Glutamatergic neuron (in vitro differentiated cells): ENCODE measurements at regions not wholly inside any gene's neighbourhood (a gene's known extent, or its start where the extent isn't known, plus 50 kb on each side); places are given as distances from the start of the nearest gene placed in this dataset.
"Not testable (repeated sequence)": the region's sequence is repeated elsewhere in the genome, so short reads cannot be mapped to it uniquely, and the experiment has no call there.

Experiments
- DNase-seq: peaks from one replicate; pipeline ENCODE4 v3.0.0; 2022
- H3K27ac Mint-ChIP-seq: one replicate; pipeline ENCODE4 v1.8.0; 2020; ENCODE audit warnings: mild to moderate bottlenecking, mixed read lengths, inconsistent platforms; ENCODE audit not compliant: unreplicated experiment
- H3K27me3 Mint-ChIP-seq: one replicate; pipeline ENCODE4 v1.8.0; 2020; ENCODE audit warnings: mild to moderate bottlenecking, moderate library complexity, mixed read lengths, inconsistent platforms; ENCODE audit not compliant: unreplicated experiment
- H3K36me3 Mint-ChIP-seq: one replicate; pipeline ENCODE4 v1.8.0; 2020; ENCODE audit warnings: mild to moderate bottlenecking, mixed read lengths, inconsistent platforms; ENCODE audit not compliant: unreplicated experiment
- H3K4me1 Mint-ChIP-seq: one replicate; pipeline ENCODE4 v1.8.0; 2020; ENCODE audit warnings: mild to moderate bottlenecking, low read depth, mixed read lengths, inconsistent platforms; ENCODE audit not compliant: unreplicated experiment
- H3K4me3 Mint-ChIP-seq: one replicate; pipeline ENCODE4 v1.8.0; 2020; ENCODE audit warnings: mild to moderate bottlenecking, mixed read lengths, inconsistent platforms; ENCODE audit not compliant: unreplicated experiment
- H3K9me3 Mint-ChIP-seq: one replicate; pipeline ENCODE4 v1.8.0; 2020; ENCODE audit warnings: mild to moderate bottlenecking, moderate library complexity, mixed read lengths, inconsistent platforms; ENCODE audit not compliant: unreplicated experiment
- TF ChIP-seq, protein P1 (sequence below): fragments of 200-600 bp; sonication (generic); IDR thresholded peaks from one replicate; pipeline ENCODE4 v1.5.0; 2021; ENCODE audit not compliant: partially characterized antibody, unreplicated experiment

DNA sequence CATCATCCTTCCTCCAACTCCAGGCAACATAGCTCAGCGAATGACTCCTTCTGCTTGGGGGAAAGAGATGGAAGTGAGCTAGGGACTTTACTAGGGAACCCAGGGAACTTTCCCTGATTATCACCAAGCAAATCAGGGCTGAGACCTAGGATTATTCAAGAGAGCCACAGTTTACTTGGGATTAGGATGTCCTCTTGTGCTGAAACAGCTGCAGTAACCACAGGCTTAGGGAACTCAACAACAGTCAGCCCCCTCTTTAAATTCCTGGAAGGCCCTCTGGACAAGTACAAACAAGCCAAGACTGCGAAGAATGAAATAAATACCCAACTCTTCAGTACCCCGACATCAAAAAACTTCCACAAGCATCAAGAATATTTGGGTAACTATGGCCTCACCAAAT is 700.9 kb downstream of the COL12A1 start:
- peaks cover 6% of the 10 kb centered on the region for H3K9me3 Mint-ChIP-seq

DNA sequence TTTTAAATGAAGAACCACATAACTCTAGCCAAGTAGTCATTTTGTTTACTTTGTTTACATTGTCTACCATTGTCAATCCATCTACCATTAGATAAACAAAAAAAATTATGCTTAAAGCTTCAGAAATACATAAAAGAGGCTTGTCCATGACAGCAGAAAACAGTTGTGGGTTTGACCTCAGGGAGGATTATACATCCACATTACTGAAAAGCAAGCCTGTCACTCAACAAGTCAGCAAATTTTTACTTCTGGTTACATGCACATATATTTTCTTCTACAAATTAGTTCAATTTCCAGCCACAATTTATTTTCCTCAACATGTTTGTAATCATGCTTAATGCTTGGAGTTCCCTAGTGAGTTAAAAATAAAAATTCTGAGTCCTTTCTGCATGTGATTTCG is 713.3 kb downstream of the COL12A1 start:
- TF ChIP-seq, protein P1, sequence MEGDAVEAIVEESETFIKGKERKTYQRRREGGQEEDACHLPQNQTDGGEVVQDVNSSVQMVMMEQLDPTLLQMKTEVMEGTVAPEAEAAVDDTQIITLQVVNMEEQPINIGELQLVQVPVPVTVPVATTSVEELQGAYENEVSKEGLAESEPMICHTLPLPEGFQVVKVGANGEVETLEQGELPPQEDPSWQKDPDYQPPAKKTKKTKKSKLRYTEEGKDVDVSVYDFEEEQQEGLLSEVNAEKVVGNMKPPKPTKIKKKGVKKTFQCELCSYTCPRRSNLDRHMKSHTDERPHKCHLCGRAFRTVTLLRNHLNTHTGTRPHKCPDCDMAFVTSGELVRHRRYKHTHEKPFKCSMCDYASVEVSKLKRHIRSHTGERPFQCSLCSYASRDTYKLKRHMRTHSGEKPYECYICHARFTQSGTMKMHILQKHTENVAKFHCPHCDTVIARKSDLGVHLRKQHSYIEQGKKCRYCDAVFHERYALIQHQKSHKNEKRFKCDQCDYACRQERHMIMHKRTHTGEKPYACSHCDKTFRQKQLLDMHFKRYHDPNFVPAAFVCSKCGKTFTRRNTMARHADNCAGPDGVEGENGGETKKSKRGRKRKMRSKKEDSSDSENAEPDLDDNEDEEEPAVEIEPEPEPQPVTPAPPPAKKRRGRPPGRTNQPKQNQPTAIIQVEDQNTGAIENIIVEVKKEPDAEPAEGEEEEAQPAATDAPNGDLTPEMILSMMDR = no peak
- Mint-ChIP-seq H3K27ac (no peak overlapping the region), H3K36me3 (no peaks in the 10 kb centered on the region), H3K4me1 (peaks cover 2% of the 10 kb centered on the region), H3K9me3 (no peaks in the 10 kb centered on the region), H3K27me3 (peaks cover 5% of the 10 kb centered on the region), H3K4me3 (no peak overlapping the region)
- no peak for DNase-seq

More for the DNA sequence above, 700.9 kb downstream of the COL12A1 start:
- TF ChIP-seq, protein P1 = no peak
- H3K4me1 Mint-ChIP-seq = no peaks in the 10 kb centered on the region
- no peak for DNase-seq
- peaks cover 10% of the 10 kb centered on the region for H3K36me3 Mint-ChIP-seq
- peaks cover 2% of the 10 kb centered on the region for H3K27me3 Mint-ChIP-seq
- H3K27ac Mint-ChIP-seq = no peak overlapping the region
- no peak overlapping the region for H3K4me3 Mint-ChIP-seq

DNA sequence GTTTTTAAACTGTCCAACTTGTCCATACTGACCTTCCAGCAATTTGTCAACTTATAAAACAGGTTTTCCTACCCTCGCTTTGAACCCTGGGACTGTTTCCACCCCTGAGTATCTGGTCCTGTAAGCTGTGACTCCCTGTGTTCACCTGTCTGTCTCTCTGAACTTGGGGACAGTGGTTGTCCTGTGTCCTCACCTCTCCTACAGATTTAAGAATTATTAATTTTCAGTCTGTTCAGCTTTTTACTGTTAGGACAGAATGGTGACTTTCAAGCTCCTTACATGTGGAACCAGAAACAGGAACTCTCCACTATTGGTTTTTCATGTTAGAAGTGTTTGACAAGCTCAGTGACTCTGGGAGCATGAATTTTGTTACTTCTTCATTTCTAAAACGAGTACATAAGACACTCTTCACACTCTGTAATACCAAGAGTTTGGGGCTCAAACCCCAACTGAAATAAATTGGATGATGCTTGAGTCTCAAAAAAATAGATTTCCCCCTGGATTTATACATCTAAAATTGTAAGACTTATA is 713.9 kb downstream of the COL12A1 start:
- no peak overlapping the region for H3K4me3 Mint-ChIP-seq
- H3K27me3 Mint-ChIP-seq = peaks cover 5% of the 10 kb centered on the region
- TF ChIP-seq, protein P1 = no peak
- DNase-seq = no peak
- H3K4me1 Mint-ChIP-seq = peaks cover 2% of the 10 kb centered on the region
- no peaks in the 10 kb centered on the region for H3K9me3 Mint-ChIP-seq
- no peaks in the 10 kb centered on the region for H3K36me3 Mint-ChIP-seq
- no peak overlapping the region for H3K27ac Mint-ChIP-seq

DNA sequence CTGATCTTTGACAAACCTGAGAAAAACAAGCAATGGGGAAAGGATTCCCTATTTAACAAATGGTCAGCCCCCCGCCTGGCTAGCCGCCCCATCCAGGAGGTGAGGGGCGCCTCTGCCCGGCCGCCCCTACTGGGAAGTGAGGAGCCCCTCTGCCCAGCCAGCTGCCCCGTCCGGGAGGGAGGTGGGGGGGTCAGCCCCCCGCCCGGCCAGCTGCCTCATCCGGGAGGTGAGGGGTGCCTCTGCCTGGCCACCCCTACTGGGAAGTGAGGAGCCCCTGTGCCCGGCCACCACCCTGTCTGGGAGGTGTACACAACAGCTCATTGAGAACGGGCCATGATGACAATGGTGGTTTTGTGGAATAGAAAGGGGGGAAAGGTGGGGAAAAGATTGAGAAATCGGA is 717.1 kb downstream of the COL12A1 start:
- H3K27me3 Mint-ChIP-seq, H3K9me3 Mint-ChIP-seq, H3K4me3 Mint-ChIP-seq, H3K36me3 Mint-ChIP-seq, H3K4me1 Mint-ChIP-seq, DNase-seq, H3K27ac Mint-ChIP-seq: not testable (repeated sequence)

DNA sequence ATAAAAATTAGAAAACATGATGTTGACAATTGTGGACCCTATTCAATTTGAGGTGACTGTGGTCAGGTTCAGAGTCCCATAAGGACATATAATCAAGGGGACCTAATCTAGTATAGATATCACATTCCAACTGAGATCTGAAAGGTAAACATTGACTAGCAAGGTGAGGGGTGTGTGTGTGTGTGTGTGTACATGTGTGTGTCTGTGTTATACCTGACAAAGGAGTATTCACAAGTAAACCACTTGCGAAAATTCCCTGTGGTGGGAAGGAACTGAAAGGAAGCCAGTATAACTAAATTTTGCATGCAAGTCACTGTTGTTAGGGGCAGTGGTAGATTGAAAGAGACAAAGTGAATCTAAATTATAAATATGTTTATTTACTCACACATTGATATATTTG is 723.7 kb downstream of the COL12A1 start:
- no peak for DNase-seq
- no peak overlapping the region for H3K4me3 Mint-ChIP-seq
- no peaks in the 10 kb centered on the region for H3K4me1 Mint-ChIP-seq
- H3K27ac Mint-ChIP-seq = no peak overlapping the region
- peaks cover 4% of the 10 kb centered on the region for H3K36me3 Mint-ChIP-seq
- TF ChIP-seq, protein P1 = no peak
- no peaks in the 10 kb centered on the region for H3K9me3 Mint-ChIP-seq
- H3K27me3 Mint-ChIP-seq = no peaks in the 10 kb centered on the region
